Mesenchymal stem cell (in vitro differentiated cells and primary cell): ENCODE measurements at regions not wholly inside any gene's neighbourhood (a gene's known extent, or its start where the extent isn't known, plus 50 kb on each side); places are given as distances from the start of the nearest gene placed in this dataset.

Experiments
- DNase-seq: peaks from one replicate; pipeline ENCODE4 v3.0.0-alpha.2; 2013
- H2AFZ ChIP-seq: one replicate; pipeline ENCODE4 v1.6.1; 2013; ENCODE audit warnings: low read depth, mild to moderate bottlenecking, control low read depth, inconsistent platforms, low read length, moderate library complexity
- H2AK5ac ChIP-seq: 2 replicates; pipeline ENCODE4 v1.6.1; 2013; ENCODE audit warnings: low read length, moderate library complexity, mild to moderate bottlenecking, inconsistent platforms; ENCODE audit not compliant: severe bottlenecking
- H2BK120ac ChIP-seq: one replicate; pipeline ENCODE4 v1.6.1; 2013; ENCODE audit warnings: low read depth, mild to moderate bottlenecking, inconsistent platforms, low read length, moderate library complexity
- H2BK12ac ChIP-seq, 2 experiments: one replicate each; pipeline ENCODE4 v1.6.1; 2013; ENCODE audit warnings: inconsistent platforms in 2 of 2, low read length in 2 of 2, mild to moderate bottlenecking in 2 of 2, moderate library complexity in 2 of 2, control low read depth in 1 of 2
- H2BK15ac ChIP-seq: one replicate; pipeline ENCODE4 v1.6.1; 2013; ENCODE audit warnings: mild to moderate bottlenecking, low read depth, inconsistent platforms; ENCODE audit not compliant: poor library complexity, severe bottlenecking
- H2BK5ac ChIP-seq: 2 replicates; pipeline ENCODE4 v1.6.1; 2013; ENCODE audit warnings: low read depth, mild to moderate bottlenecking, low read length, control low read depth, inconsistent platforms; ENCODE audit not compliant: poor library complexity, severe bottlenecking
- H3K14ac ChIP-seq, 2 experiments: one replicate each; pipeline ENCODE4 v1.6.1; 2013; ENCODE audit warnings: inconsistent platforms in 2 of 2, low read length in 2 of 2, control low read depth in 1 of 2, mild to moderate bottlenecking in 1 of 2, moderate library complexity in 1 of 2
- H3K18ac ChIP-seq, 2 experiments: one replicate each; pipeline ENCODE4 v1.6.1; 2013; ENCODE audit warnings: inconsistent platforms in 2 of 2, low read length in 2 of 2, control low read depth in 1 of 2, low read depth in 1 of 2, mild to moderate bottlenecking in 1 of 2
- H3K23ac ChIP-seq, 2 experiments: one replicate each; pipeline ENCODE4 v1.6.1; 2013; ENCODE audit warnings: inconsistent platforms in 2 of 2, low read length in 2 of 2, mild to moderate bottlenecking in 2 of 2, moderate library complexity in 2 of 2, control low read depth in 1 of 2
- H3K27ac ChIP-seq: 2 replicates; pipeline ENCODE4 v1.5.1; 2013; ENCODE audit warnings: mild to moderate bottlenecking, moderate library complexity, low read length, control low read depth, inconsistent platforms; ENCODE audit not compliant: poor library complexity, severe bottlenecking
- H3K27me3 ChIP-seq, 2 experiments: 2 replicates each; pipeline versions ENCODE4 v1.6.1 to v1.7.0; 2013; ENCODE audit warnings: low read length in 2 of 2, mild to moderate bottlenecking in 2 of 2, moderate library complexity in 2 of 2, control low read depth in 1 of 2, inconsistent platforms in 1 of 2; ENCODE audit not compliant: control insufficient read depth in 1 of 2, insufficient read depth in 1 of 2
- H3K36me3 ChIP-seq, 2 experiments: 2 replicates each; pipeline versions ENCODE4 v1.6.1 to v1.7.0; 2013; ENCODE audit warnings: low read length in 2 of 2, control low read depth in 1 of 2, inconsistent platforms in 1 of 2, low read depth in 1 of 2, mild to moderate bottlenecking in 1 of 2; ENCODE audit not compliant: insufficient read depth in 2 of 2, control insufficient read depth in 1 of 2
- H3K4ac ChIP-seq, 2 experiments: one replicate each; pipeline ENCODE4 v1.6.1; 2013; ENCODE audit warnings: inconsistent platforms in 2 of 2, low read length in 2 of 2, mild to moderate bottlenecking in 2 of 2, moderate library complexity in 2 of 2, control low read depth in 1 of 2, low read depth in 1 of 2
- H3K4me1 ChIP-seq: 2 replicates; pipeline ENCODE4 v1.6.1; 2013; ENCODE audit warnings: low read depth, low read length, control low read depth; ENCODE audit not compliant: control insufficient read depth, insufficient read depth
- H3K4me2 ChIP-seq: 2 replicates; pipeline ENCODE4 v1.6.1; 2013; ENCODE audit warnings: low read length, mild to moderate bottlenecking, inconsistent platforms; ENCODE audit not compliant: poor library complexity, severe bottlenecking
- H3K4me3 ChIP-seq, 2 experiments: 2 replicates each; pipeline versions ENCODE4 v1.5.1 to v1.7.0; 2013; ENCODE audit warnings: low read length in 2 of 2, mild to moderate bottlenecking in 2 of 2, control low read depth in 1 of 2, low read depth in 1 of 2; ENCODE audit not compliant: insufficient read depth in 1 of 2
- H3K79me1 ChIP-seq: replicated peaks from 2 replicates; pipeline ENCODE4 v1.6.1; 2013; ENCODE audit warnings: mild to moderate bottlenecking, control low read depth, low read length, inconsistent platforms; ENCODE audit not compliant: poor library complexity, severe bottlenecking
- H3K9ac ChIP-seq: 2 replicates; pipeline ENCODE4 v1.7.0; 2013; ENCODE audit warnings: mild to moderate bottlenecking, low read length, moderate library complexity
- H3K9me3 ChIP-seq: 2 replicates; pipeline ENCODE4 v1.7.0; 2013; ENCODE audit warnings: mild to moderate bottlenecking, low read length; ENCODE audit not compliant: control insufficient read depth
- H4K8ac ChIP-seq: one replicate; pipeline ENCODE4 v1.6.1; 2013; ENCODE audit warnings: inconsistent platforms, mild to moderate bottlenecking, low read length, moderate library complexity
- H4K91ac ChIP-seq: one replicate; pipeline ENCODE4 v1.6.1; 2013; ENCODE audit warnings: mild to moderate bottlenecking, low read length, inconsistent platforms
- WGBS: methylation state at CpG from one replicate; pipeline ENCODE4 v1.1.7; 2013; ENCODE audit warnings: mixed read lengths; 5-methylcytosine and 5-hydroxymethylcytosine counted together

DNA sequence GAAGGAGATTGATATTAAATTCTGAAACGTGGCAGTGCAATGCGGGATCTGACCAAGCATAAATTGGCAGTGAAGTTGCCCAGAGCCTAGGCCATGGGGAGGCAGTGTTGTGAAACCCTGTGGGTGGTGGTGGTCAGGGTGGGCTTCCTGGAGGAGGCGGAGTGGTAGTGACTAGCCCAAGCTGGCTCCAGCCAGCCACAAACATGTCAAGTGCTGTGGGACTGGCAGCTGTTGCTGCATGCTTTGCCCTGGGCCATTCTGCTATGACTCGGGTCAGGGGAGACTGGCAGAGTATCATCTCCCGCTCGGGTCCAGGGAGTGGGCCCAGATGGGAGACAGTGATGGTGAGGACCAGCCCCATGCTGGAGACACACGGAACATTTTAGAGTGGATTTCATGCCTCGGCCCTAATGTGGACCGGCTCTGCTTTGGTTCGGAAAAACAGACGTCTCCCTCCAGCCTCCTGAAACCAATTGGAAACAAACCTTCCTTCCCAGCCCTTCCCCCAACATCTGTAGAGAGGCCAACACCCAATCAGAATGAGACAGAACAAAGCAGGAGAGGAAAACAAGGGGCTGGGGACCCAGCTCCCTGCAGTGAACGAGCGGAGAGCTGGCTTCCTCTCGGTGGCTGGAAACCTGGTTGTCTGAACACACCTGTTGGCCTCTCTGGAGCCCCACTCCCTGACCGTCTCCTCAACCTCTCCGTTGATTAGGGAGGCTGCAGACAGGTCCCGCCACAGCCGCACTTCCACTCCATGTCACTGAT lies 58.2 kb downstream of the TMEM270 start:
- Histone ChIP-seq H3K18ac (no peak overlapping the region), H3K4me2 (no peak overlapping the region), H4K91ac (no peak overlapping the region), H2AK5ac (no peak overlapping the region), H2BK120ac (no peak overlapping the region), H3K9me3 (no peaks in the 10 kb centered on the region), H4K8ac (no peak overlapping the region), H3K9ac (no peak overlapping the region), H3K27me3 (peaks cover 10 to 19% of the 10 kb centered on the region in 2 experiments), H2BK12ac (no peak overlapping the region), H3K4me3 (no peak overlapping the region), H3K27ac (no peak overlapping the region), H3K23ac (no peak overlapping the region), H3K4ac (no peak overlapping the region), H3K4me1 (no peaks in the 10 kb centered on the region), H3K79me1 (no peaks in the 10 kb centered on the region), H2BK15ac (no peak overlapping the region), H3K36me3 (no peaks in the 10 kb centered on the region), H2BK5ac (no peak overlapping the region), H2AFZ (no peak overlapping the region), H3K14ac (no peak overlapping the region)
- WGBS: 75% methylated on average over 18 of the region's 18 CpGs
- DNase-seq: no peak

DNA sequence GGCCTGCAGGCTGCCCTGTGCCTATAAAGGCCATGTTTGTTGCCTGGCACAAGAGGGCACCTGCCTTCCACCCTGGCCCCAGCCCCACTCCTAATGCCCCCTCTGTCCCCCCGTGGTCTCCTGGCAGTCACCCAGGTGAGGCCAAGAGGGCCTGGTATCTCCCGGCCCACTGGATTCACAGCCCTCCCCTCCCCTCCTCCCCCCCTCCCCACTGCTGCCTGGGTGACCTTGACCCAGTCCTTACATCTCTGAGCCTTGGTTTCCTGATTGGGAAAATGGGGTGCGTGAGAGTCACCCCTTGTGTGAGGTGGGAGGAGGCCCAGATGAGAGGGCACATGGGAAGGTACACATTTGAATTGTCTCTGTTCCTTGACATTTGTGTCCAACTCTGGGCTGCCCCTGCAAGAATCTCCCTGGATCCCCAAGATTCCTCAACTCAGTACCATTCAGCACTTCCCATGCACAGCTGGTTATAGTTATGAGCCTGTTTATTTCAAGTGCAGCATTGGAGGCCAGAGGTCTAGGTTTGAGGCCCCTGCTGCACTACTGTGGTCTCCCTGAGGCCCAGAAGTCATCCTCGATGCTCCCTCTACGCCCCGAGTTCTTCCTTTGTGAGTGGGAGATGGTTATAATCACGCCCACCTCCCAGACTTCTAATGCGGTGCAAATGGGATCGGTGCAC lies 58.9 kb downstream of the TMEM270 start:
- H3K9me3 ChIP-seq: no peaks in the 10 kb centered on the region
- no peak overlapping the region for H3K4me2 ChIP-seq
- no peak overlapping the region for H3K27ac ChIP-seq
- H2BK12ac ChIP-seq: no peak overlapping the region
- no peak overlapping the region for H2AFZ ChIP-seq
- H2BK120ac ChIP-seq: no peak overlapping the region
- H3K9ac ChIP-seq: no peak overlapping the region
- no peak for DNase-seq
- peaks cover 10 to 19% of the 10 kb centered on the region in 2 experiments for H3K27me3 ChIP-seq
- no peak overlapping the region for H3K4me3 ChIP-seq
- H3K36me3 ChIP-seq: no peaks in the 10 kb centered on the region
- no peak overlapping the region for H3K23ac ChIP-seq
- H3K4me1 ChIP-seq: no peaks in the 10 kb centered on the region
- 87% methylated on average over 8 of the region's 9 CpGs for WGBS
- no peaks in the 10 kb centered on the region for H3K79me1 ChIP-seq
- H4K8ac ChIP-seq: no peak overlapping the region
- no peak overlapping the region for H3K14ac ChIP-seq
- H3K18ac ChIP-seq: no peak overlapping the region
- H2BK5ac ChIP-seq: no peak overlapping the region
- H4K91ac ChIP-seq: no peak overlapping the region
- no peak overlapping the region for H2BK15ac ChIP-seq
- H2AK5ac ChIP-seq: no peak overlapping the region
- no peak overlapping the region for H3K4ac ChIP-seq

DNA sequence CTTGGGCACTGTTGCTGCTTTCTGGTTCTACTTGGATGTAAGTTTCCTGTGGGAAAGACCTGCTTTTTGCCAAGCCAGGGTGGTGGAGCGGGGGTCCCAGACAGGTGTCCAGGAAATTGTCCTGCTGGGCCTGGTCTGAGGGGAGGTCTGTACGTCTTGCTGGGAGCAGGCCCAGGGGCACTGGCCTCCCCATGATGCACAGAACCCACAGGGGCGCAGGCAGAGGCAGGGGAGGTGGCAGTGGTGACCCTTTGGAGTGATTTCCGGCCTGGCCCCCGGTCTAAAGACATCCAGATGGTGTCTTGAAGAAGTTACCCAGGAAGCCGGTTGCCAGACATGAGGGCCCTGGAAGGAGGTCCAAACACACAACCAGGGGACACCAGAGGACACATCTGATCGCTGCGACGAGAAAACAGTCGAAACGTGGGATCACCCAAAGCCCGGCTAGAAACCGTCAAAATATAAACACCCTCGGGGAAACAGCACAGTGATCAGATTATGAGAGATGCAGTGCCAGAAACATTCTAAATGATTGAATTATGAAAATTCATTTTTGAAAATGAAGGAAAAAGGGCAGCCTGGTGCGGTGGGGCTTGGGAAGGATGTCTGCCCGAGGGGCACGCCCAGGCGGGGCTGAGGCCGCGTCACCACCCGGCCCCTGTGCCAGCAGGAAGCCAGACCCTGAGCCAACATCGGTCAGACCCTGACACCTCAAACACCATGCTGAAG lies 59.6 kb downstream of the TMEM270 start:
- no peak for DNase-seq
- no peak overlapping the region for H3K4ac ChIP-seq
- H2BK15ac ChIP-seq: no peak overlapping the region
- H3K4me3 ChIP-seq: no peak overlapping the region
- H2AFZ ChIP-seq: no peak overlapping the region
- no peak overlapping the region for H3K23ac ChIP-seq
- H2BK120ac ChIP-seq: no peak overlapping the region
- H3K4me1 ChIP-seq: no peaks in the 10 kb centered on the region
- no peak overlapping the region for H3K14ac ChIP-seq
- no peaks in the 10 kb centered on the region for H3K79me1 ChIP-seq
- H3K27ac ChIP-seq: no peak overlapping the region
- no peak overlapping the region for H3K9ac ChIP-seq
- no peak overlapping the region for H3K18ac ChIP-seq
- 92% methylated on average over 19 of the region's 22 CpGs for WGBS
- no peak overlapping the region for H2BK5ac ChIP-seq
- H2BK12ac ChIP-seq: no peak overlapping the region
- H3K9me3 ChIP-seq: no peaks in the 10 kb centered on the region
- H4K8ac ChIP-seq: no peak overlapping the region
- H2AK5ac ChIP-seq: no peak overlapping the region
- H4K91ac ChIP-seq: no peak overlapping the region
- no peaks in the 10 kb centered on the region for H3K36me3 ChIP-seq
- H3K4me2 ChIP-seq: no peak overlapping the region
- peaks cover 10 to 19% of the 10 kb centered on the region in 2 experiments for H3K27me3 ChIP-seq
